IPS-15b (cell line): ENCODE measurements at regions not wholly inside any gene's neighbourhood (a gene's known extent, or its start where the extent isn't known, plus 50 kb on each side); places are given as distances from the start of the nearest gene placed in this dataset.

ENCODE experiments used
- H3K27me3 ChIP-seq: one replicate; pipeline ENCODE4 v1.6.1; 2013; ENCODE audit warnings: low read length; ENCODE audit not compliant: control insufficient read depth, insufficient read depth
- H3K36me3 ChIP-seq: one replicate; pipeline ENCODE4 v1.6.1; 2013; ENCODE audit warnings: low read length; ENCODE audit not compliant: control insufficient read depth, insufficient read depth
- H3K4me1 ChIP-seq: one replicate; pipeline ENCODE4 v1.6.1; 2013; ENCODE audit warnings: mild to moderate bottlenecking, low read length; ENCODE audit not compliant: control insufficient read depth, insufficient read depth
- H3K4me3 ChIP-seq: one replicate; pipeline ENCODE4 v1.5.1; 2013; ENCODE audit warnings: low read depth, low read length
- H3K9ac ChIP-seq: one replicate; pipeline ENCODE4 v1.6.1; 2013; ENCODE audit warnings: low read depth, mild to moderate bottlenecking, low read length
- H3K9me3 ChIP-seq: one replicate; pipeline ENCODE4 v1.6.1; 2013; ENCODE audit warnings: mild to moderate bottlenecking, low read length; ENCODE audit not compliant: control insufficient read depth, insufficient read depth

DNA sequence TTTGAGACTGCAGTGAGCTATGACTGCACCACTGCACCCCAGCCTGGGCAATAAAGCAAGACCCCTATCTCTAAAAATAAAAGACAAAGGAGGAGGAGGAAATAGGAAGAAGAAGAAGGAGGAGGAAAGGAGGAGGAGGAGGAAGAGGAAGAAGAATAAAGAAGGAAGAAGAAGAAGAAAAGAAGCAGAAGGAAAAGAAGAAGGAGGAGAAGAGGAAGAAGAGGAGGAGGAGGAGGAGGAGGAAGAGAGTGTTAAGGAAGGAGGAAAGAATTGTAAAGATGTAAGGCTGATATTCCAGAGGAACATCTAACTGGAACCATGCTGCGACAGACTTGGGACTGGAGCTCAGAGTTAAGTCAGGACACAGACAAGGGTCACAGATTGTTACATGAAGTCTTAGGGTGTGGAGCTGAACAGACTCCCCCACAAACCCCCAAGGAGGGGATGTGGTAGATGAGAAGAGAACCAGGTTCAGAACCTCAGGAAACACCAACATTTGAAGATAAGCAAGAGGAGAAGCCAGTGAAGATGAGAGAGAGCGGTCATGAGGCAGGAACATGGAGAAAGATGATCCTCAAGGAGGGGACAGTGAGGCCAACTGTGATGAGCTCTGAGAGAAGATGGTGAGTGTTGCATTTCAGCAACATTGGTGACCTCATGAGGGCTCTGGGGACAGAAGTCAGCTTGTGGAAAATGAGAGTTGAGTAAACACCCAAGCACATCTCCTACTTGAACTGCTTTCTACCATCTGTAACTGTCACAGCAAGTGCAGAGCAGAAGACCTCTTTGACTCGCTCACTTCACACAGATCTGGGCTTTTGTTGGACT lies 118.2 kb downstream of the CD164 start:
- H3K36me3 ChIP-seq, result peaks cover 3% of the 10 kb centered on the region
- no peak overlapping the region for H3K4me3 ChIP-seq
- H3K4me1 ChIP-seq, result no peaks in the 10 kb centered on the region
- H3K27me3 ChIP-seq, result no peaks in the 10 kb centered on the region
- H3K9me3 ChIP-seq, result no peaks in the 10 kb centered on the region
- H3K9ac ChIP-seq, result no peak overlapping the region

DNA sequence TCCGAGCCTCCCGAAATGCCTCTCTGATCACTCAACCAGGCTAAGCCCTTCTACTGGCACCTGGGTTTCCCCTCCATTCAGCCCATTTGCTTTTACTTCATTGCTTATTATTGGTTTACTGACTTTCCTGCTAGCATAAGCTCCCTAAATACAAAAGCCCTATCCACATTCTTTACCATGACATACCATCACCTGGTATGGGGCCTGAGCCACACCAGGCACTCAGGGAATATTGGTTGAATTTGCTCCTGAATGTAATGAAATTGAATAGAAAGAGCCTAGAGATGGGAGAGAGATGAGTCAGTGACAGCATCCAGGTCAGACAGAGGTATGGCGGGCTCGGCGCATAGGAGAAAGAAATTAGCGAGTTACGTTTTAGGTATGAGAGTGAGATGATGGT lies 120.0 kb downstream of the CD164 start:
- Histone ChIP-seq H3K9me3 (no peaks in the 10 kb centered on the region), H3K27me3 (no peaks in the 10 kb centered on the region), H3K4me1 (no peaks in the 10 kb centered on the region), H3K4me3 (no peak overlapping the region), H3K9ac (no peak overlapping the region), H3K36me3 (peaks cover 2% of the 10 kb centered on the region)

DNA sequence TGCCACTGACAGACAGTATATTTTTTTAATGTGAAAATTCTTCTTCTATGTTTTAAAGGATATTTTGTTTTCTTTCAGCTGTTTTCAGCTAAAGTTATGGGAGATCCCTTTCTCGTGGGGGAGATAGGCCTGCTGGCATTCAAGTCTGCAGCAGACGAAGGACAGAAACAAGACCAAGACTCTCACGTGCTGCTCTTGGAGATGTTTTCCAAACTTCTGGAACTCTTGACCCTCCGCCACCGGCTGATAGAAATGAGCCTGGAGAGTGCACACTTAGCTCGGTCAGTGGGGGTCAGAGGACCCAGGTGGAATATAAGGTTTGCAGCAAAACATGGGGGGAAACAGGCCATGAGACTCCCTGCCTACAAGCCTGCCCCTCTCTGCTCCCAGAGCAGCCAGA lies 120.5 kb downstream of the CD164 start:
- H3K4me3 ChIP-seq, result no peak overlapping the region
- no peak overlapping the region for H3K9ac ChIP-seq
- H3K36me3 ChIP-seq, result peaks cover 2% of the 10 kb centered on the region
- no peaks in the 10 kb centered on the region for H3K9me3 ChIP-seq
- H3K4me1 ChIP-seq, result no peaks in the 10 kb centered on the region
- no peaks in the 10 kb centered on the region for H3K27me3 ChIP-seq

DNA sequence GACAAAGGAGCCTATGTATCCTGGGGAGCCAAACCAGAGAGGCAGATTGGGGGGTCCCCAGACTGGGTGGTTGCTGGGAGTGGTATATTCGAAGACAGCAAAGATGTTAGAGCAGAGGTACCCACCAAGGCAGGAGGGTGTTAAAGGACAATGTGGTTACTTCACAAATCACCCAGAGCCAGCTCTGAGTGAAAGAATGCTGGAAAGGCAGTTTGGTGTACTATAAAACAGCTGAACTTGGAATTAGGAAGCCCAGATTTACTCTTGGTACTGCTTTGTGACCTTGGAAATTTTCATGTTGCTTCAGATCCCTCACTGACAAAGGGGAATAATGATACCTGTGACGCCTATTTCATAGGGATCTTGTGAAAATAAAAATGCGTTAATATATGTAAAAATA lies 121.6 kb downstream of the CD164 start:
- H3K4me3 ChIP-seq, result no peak overlapping the region
- peaks cover 2% of the 10 kb centered on the region for H3K36me3 ChIP-seq
- H3K9ac ChIP-seq, result no peak overlapping the region
- H3K9me3 ChIP-seq, result no peaks in the 10 kb centered on the region
- no peaks in the 10 kb centered on the region for H3K27me3 ChIP-seq
- no peaks in the 10 kb centered on the region for H3K4me1 ChIP-seq

DNA sequence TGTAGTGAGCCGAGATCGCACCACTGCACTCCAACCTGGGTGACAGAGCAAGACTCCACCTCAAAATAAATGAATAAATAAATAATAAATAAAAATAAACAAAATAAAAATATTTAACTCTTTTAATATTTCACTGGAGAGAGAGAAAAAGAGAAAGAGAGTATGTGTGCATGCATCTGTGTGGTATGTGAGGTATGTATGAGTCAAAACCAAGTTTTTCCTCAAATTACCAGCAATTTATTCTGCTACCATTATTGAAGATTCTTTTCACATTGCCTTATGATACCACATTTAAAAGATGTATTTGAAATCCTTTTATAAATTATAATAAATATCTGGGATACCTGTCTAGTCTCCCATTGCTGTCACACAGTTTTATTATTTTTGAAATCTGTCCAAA lies 122.1 kb downstream of the CD164 start:
- Histone ChIP-seq H3K27me3 (no peaks in the 10 kb centered on the region), H3K36me3 (peaks cover 2% of the 10 kb centered on the region), H3K9me3 (no peaks in the 10 kb centered on the region), H3K9ac (no peak overlapping the region), H3K4me3 (no peak overlapping the region), H3K4me1 (no peaks in the 10 kb centered on the region)

DNA sequence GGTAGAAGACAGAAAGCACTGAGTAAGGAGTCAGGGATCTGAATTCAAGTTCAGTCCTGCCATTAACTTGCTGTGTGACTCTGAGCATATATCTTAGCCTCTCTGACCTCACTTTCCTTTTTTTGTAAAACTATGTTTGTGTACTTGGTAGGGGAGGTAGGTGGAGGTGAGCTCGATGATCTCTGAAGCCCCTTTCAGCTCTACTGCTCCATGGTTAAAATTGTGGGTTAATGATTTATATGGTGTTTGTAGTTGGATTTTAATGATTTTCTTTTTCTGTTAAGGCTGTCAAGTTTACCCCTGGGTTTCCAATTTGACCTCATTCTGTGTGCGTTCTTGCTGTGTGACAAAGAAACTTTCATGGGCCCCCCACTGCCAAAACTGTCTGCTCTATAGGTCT lies 124.1 kb downstream of the CD164 start:
- H3K4me1 ChIP-seq, result no peaks in the 10 kb centered on the region
- no peaks in the 10 kb centered on the region for H3K27me3 ChIP-seq
- no peak overlapping the region for H3K4me3 ChIP-seq
- no peaks in the 10 kb centered on the region for H3K9me3 ChIP-seq
- no peaks in the 10 kb centered on the region for H3K36me3 ChIP-seq
- no peak overlapping the region for H3K9ac ChIP-seq

DNA sequence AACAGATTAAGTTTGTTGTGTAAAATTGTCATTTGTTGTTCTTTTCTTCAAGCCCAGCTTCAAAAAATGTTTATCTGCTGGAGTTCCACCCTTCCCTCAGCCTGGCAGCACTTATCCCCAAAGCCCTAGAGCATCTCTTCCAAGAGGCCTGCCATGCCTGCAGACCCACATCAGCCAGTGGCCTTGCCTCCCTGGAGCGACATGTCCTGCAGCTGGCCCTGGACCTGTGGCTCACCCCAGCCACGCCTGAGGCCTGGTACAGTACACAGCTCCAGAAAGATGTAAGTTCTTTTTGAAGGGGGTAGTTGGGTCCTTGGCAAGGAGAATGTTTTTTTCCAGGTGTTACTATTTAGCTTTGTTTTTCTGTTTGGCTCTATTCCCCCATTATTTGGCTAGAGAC lies 124.8 kb downstream of the CD164 start:
- H3K36me3 ChIP-seq, result no peaks in the 10 kb centered on the region
- H3K4me3 ChIP-seq, result no peak overlapping the region
- H3K4me1 ChIP-seq, result no peaks in the 10 kb centered on the region
- H3K9me3 ChIP-seq, result no peaks in the 10 kb centered on the region
- no peaks in the 10 kb centered on the region for H3K27me3 ChIP-seq
- H3K9ac ChIP-seq, result no peak overlapping the region

DNA sequence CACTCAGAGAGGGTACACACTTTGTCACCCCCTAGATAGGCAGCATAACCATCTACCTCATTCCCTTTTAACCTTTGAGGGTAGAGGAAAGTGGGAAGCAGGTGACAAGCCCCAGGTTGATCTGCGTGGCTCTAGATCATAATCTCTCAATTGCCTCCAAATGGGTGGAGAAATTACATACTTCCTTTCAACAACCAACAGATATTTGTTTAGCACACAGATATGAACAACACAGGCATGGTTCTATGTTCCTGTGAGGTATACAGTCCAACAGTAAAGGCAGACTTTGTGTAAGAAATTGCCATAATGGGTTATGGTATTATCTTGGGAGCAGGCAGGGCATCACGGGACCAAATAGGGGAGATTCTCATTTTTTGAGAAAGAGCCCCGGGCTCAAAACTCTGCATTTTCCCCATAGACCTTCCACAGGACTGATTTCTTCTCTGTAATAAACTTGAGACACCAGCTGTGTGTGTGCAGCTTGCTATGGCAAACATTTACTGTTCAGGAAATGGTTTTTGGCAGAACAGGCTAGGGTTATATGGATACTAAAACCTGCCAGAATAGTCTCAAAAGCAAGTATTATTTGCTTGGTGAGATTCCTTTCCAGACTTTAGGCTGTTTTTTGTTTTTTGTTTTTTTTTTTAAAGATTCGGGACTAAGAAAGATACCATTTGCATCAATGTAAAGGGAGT lies 126.2 kb downstream of the CD164 start:
- Histone ChIP-seq H3K36me3 (no peaks in the 10 kb centered on the region), H3K27me3 (no peaks in the 10 kb centered on the region), H3K9ac (no peak overlapping the region), H3K4me1 (peaks cover 2% of the 10 kb centered on the region), H3K9me3 (no peaks in the 10 kb centered on the region), H3K4me3 (no peak overlapping the region)

DNA sequence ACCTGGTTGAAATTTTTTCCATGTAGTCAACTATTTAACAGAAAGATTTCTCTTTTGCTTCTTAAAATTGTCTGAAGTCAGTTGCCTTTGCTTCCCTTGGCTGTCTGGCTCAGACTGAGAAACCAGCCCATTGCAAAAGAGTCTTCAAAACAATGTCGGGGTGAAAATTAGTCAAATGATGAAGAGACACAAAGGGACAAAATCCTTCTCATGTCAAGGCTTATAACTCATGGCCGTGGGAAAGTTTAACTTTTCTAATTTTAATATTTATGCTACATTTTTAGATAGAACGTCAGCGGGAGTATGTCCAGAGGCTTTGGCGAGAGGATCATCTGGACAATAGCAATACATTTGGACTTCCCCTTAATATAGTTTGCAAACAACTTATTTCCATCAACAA lies 127.2 kb downstream of the CD164 start:
- no peaks in the 10 kb centered on the region for H3K27me3 ChIP-seq
- H3K9me3 ChIP-seq, result no peaks in the 10 kb centered on the region
- no peaks in the 10 kb centered on the region for H3K36me3 ChIP-seq
- H3K4me3 ChIP-seq, result no peak overlapping the region
- H3K9ac ChIP-seq, result no peak overlapping the region
- H3K4me1 ChIP-seq, result peaks cover 2% of the 10 kb centered on the region

DNA sequence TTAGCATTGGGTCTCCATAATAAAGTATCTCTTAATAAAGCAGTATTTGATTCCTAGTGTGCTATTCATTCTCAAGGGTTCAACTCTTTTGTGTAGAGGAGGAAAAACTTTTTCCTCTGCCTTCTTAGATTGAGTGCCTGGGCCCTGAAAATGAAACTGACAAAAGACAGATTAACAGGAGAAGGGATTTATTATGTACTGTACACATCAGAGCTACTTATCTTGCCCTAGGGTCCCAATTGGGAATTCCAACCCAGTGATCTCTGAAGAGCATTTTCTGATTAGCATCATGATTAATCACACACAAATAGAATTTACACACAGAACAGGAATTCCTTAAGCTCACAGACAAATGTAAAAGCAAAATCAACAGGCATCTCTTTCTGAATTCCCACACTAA lies 128.9 kb downstream of the CD164 start:
- Histone ChIP-seq H3K4me3 (no peak overlapping the region), H3K27me3 (no peaks in the 10 kb centered on the region), H3K36me3 (no peaks in the 10 kb centered on the region), H3K4me1 (peaks cover 2% of the 10 kb centered on the region), H3K9ac (no peak overlapping the region), H3K9me3 (no peaks in the 10 kb centered on the region)

DNA sequence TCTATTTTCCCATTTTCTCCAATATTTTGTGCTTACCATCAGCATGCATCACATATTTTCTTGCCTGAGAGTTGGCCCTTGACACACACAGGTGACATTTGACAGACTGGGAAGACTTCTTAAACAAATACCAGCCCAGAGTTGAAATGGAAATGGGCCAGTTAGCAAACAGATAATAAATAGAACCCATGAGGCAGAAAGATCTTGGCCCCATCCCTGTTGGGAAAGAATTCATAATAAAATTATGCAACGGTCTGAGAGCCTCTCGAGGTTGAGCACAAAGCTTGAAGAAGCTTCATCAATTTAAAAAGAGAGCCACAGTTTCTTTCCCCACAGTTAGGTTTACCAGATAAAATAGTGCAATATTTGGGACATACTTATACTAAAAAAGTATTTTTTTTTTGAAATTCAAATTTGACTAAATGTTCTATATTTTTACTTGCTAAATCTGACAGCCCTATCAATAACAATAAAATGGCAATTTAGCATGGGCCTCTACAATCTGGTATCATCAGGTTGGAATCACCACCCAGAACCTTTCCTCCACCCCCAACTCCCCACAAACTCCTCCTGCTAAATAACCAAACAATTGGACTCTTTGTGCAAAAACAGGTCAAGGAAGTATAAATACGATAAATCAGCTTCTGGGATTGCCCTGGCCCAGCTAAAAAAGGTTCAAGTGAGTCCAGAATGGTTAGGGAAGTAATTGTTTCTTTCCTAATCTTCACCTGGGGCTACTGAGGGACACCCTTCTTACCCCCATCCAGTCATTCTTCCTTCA lies 129.8 kb downstream of the CD164 start:
- H3K4me1 ChIP-seq, result peaks cover 2% of the 10 kb centered on the region
- H3K4me3 ChIP-seq, result no peak overlapping the region
- no peak overlapping the region for H3K9ac ChIP-seq
- H3K27me3 ChIP-seq, result no peaks in the 10 kb centered on the region
- no peaks in the 10 kb centered on the region for H3K36me3 ChIP-seq
- H3K9me3 ChIP-seq, result no peaks in the 10 kb centered on the region
